ENCODE measurements at regions not wholly inside any gene's neighbourhood (a gene's known extent, or its start where the extent isn't known, plus 50 kb on each side); places are given as distances from the start of the nearest gene placed in this dataset.
"Not testable (repeated sequence)": the region's sequence is repeated elsewhere in the genome, so short reads cannot be mapped to it uniquely, and the experiment has no call there.

DNA sequence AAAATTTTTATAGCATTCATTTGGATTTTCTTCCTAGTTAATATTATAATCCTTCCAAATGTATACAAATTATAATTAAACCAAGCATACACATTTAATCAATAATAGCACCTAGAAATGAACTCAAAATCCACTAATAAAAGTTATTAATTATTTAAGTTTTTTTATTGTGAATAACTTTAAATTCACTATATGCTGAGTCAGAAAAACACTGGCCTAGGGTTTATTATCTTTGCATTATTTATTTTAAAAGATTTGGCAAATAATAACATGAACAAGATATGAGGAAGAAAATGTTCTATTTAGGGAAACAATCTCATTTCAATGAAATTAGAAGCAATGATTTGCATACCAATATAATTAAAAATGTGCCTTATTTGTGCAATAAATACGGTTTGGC, 951.5 kb downstream of the KCNT2 start:
- H3K27me3 ChIP-seq (ENCODE audit: control insufficient read depth, insufficient read depth) = no peaks in the 10 kb centered on the region
- H3K9me3 ChIP-seq (ENCODE audit: control insufficient read depth, low read length) = no peaks in the 10 kb centered on the region
- no peak overlapping the region for H3K27ac ChIP-seq (ENCODE audit: low read length)
- ATAC-seq (no peak), DNase-seq (no peak)
- intact Hi-C loops (cut with DNase I) = no loop called here
- H3K4me1 ChIP-seq (ENCODE audit: control insufficient read depth, insufficient read depth, low read length) = no peaks in the 10 kb centered on the region
- H3K4me3 ChIP-seq (ENCODE audit: low read length) = no peak overlapping the region
- WGBS = 60% methylated on average over 1 of the region's 1 CpG

DNA sequence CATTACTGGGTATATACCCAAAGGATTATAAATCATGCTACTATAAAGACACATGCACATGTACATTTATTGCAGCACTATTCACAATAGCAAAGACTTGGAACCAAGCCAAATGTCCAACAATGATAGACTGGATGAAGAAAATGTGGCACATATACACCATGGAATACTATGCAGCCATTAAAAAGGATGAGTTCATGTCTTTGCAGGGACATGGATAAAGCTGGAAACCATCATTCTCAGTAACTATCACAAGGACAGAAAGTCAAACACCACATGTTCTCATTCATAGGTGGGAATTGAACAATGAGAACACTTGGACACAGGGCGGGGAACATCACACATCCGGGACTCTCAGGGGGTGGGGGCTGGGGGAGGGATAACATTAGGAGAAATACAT, 959.4 kb downstream of the KCNT2 start:
- ATAC-seq; H3K27me3 ChIP-seq (ENCODE audit: control insufficient read depth, insufficient read depth); H3K4me3 ChIP-seq (ENCODE audit: low read length); H3K27ac ChIP-seq (ENCODE audit: low read length); H3K9me3 ChIP-seq (ENCODE audit: control insufficient read depth, low read length); DNase-seq; H3K4me1 ChIP-seq (ENCODE audit: control insufficient read depth, insufficient read depth, low read length); intact Hi-C loops (cut with DNase I): not testable (repeated sequence)
- WGBS = 82% methylated on average over 2 of the region's 2 CpGs

DNA sequence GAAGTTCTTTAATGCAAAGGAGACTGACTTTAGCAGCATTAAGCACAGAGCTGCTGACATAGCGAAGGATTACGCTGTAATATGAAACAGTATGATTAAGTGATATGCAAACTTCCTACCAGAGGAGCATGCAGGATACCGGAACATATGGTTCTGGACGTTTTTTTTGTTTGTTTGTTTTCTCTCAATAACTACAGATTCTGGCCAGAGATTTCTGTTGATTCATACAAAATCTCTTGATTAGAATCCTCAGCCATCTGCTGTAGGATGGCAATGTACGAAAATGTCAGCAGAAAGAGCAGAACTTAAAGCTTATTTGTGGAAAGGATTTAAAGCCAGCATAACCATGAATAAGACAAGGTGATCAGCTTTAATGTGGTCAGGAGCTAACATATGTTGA, 970.7 kb downstream of the KCNT2 start:
- WGBS = 44% methylated on average over 5 of the region's 5 CpGs
- no peaks in the 10 kb centered on the region for H3K27me3 ChIP-seq (ENCODE audit: control insufficient read depth, insufficient read depth)
- no peak overlapping the region for H3K4me3 ChIP-seq (ENCODE audit: low read length)
- H3K9me3 ChIP-seq (ENCODE audit: control insufficient read depth, low read length) = no peaks in the 10 kb centered on the region
- intact Hi-C loops (cut with DNase I) = no loop called here
- H3K27ac ChIP-seq (ENCODE audit: low read length) = no peak overlapping the region
- no peaks in the 10 kb centered on the region for H3K4me1 ChIP-seq (ENCODE audit: control insufficient read depth, insufficient read depth, low read length)
- DNase-seq (no peak), ATAC-seq (no peak)

DNA sequence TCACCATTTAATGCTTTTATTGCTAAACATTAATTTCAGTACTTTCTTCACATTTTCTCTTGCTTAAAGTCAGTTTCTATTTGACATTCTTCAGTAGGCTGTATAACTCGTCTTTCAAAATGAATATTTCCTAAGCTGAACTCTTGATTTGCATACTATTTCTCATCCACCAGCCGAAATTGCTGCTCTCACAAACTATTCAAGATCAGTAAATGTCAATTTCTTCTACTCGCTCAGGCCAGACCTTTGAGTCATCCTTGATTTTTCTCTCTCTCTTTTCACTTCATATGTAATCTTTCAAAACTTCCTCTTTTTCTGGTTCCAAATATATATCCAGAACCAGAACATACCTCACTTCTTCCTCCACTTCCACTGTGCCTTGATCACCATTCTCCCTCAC, 990.0 kb downstream of the KCNT2 start:
- 74% methylated on average over 3 of the region's 3 CpGs for WGBS
- H3K27ac ChIP-seq (ENCODE audit: low read length) = no peak overlapping the region
- ATAC-seq = no peak
- no peaks in the 10 kb centered on the region for H3K27me3 ChIP-seq (ENCODE audit: control insufficient read depth, insufficient read depth)
- no peak overlapping the region for H3K4me3 ChIP-seq (ENCODE audit: low read length)
- intact Hi-C loops (cut with DNase I) = no loop called here
- no peaks in the 10 kb centered on the region for H3K4me1 ChIP-seq (ENCODE audit: control insufficient read depth, insufficient read depth, low read length)
- no peak for DNase-seq
- H3K9me3 ChIP-seq (ENCODE audit: control insufficient read depth, low read length) = no peaks in the 10 kb centered on the region

DNA sequence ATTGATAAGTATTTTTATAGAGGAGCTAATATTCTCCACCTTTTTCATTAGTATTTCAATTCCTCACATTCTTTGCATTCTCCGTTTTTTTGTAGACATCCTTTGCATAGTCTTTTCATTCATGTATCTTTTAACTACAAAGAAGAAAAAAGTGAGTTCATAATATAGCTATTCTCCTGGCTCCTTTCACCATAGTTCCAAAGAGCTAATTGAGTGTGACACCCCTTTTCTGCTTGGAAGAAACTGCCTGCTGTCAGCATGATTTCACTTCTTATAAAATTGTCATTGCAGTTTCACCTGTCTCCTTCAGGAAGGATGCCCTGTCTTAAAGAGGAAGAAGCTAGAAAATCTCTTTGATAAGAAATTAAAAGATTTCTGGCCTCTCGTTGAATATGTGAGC, 991.1 kb downstream of the KCNT2 start:
- H3K27ac ChIP-seq (ENCODE audit: low read length) = no peak overlapping the region
- intact Hi-C loops (cut with DNase I) = no loop called here
- DNase-seq = no peak
- WGBS = 45% methylated on average over 2 of the region's 2 CpGs
- no peak for ATAC-seq
- no peaks in the 10 kb centered on the region for H3K27me3 ChIP-seq (ENCODE audit: control insufficient read depth, insufficient read depth)
- no peaks in the 10 kb centered on the region for H3K4me1 ChIP-seq (ENCODE audit: control insufficient read depth, insufficient read depth, low read length)
- no peak overlapping the region for H3K4me3 ChIP-seq (ENCODE audit: low read length)
- H3K9me3 ChIP-seq (ENCODE audit: control insufficient read depth, low read length) = no peaks in the 10 kb centered on the region

DNA sequence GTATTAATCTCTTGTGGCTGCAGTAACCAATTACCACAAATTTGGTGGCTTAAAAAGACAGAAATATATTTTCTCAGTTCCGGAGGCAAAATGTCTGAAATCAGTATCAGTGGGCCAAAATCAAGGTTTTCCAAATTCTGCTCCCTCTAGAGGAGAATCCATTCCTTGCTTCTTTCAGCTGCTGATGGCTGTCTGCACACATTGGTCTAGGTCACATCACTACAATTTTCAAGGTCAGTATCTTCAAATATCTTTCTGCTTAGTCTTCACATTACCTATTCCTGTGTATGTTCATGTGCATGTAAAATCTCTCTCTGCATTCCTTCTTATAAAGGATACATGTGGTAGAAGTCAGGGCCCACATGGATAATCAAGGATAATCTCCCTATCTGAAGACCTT, 999.4 kb downstream of the KCNT2 start:
- DNase-seq (no peak), ATAC-seq (no peak)
- 88% methylated on average over 1 of the region's 1 CpG for WGBS
- Histone ChIP-seq H3K9me3 (ENCODE audit: control insufficient read depth, low read length) (no peaks in the 10 kb centered on the region), H3K4me1 (ENCODE audit: control insufficient read depth, insufficient read depth, low read length) (no peaks in the 10 kb centered on the region), H3K27me3 (ENCODE audit: control insufficient read depth, insufficient read depth) (no peaks in the 10 kb centered on the region), H3K27ac (ENCODE audit: low read length) (no peak overlapping the region), H3K4me3 (ENCODE audit: low read length) (no peak overlapping the region)
- intact Hi-C loops (cut with DNase I) = no loop called here

DNA sequence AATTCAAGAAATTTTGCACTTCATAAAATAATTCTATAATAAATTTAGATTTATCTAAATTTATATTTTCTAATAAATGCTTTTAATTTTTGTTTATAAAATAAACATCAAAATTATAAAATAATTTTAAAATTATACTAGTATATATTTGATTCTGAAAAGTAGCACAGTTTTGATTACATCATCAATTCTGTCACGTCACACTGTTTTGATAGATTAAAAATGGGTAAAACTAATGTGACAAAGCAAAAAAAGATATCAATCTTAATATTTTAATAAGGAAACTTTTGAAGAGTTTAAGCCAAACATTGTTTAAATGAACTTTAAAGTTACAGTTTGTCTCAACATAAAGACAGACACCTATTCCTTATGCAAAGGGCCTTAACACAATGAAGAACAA, 1001.8 kb downstream of the KCNT2 start:
- WGBS = 70% methylated on average over 1 of the region's 1 CpG
- intact Hi-C loops (cut with DNase I) = no loop called here
- H3K4me1 ChIP-seq (ENCODE audit: control insufficient read depth, insufficient read depth, low read length) = no peaks in the 10 kb centered on the region
- no peaks in the 10 kb centered on the region for H3K9me3 ChIP-seq (ENCODE audit: control insufficient read depth, low read length)
- no peaks in the 10 kb centered on the region for H3K27me3 ChIP-seq (ENCODE audit: control insufficient read depth, insufficient read depth)
- no peak overlapping the region for H3K27ac ChIP-seq (ENCODE audit: low read length)
- DNase-seq = no peak
- H3K4me3 ChIP-seq (ENCODE audit: low read length) = no peak overlapping the region
- ATAC-seq = no peak

DNA sequence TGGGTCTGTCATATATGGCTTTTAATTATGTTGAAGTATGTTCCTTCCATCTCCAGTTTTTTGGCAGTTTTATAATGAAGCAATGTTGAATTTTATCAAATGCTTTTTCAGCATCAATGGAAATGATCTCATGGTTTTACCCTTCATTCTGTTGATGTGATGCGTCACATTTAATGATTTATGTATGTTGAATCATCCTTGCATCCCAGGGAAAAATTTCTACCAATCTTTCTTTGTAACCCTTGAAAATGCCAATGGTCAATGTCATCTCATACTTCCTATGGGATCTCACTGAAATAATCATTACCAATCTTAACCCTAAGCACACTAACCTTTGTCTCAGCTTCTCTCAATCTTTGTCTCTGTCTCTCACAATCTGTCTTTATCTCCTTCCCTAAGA, 1004.0 kb downstream of the KCNT2 start:
- H3K27ac ChIP-seq (ENCODE audit: low read length) = no peak overlapping the region
- 78% methylated on average over 1 of the region's 1 CpG for WGBS
- no peak for DNase-seq
- no peaks in the 10 kb centered on the region for H3K4me1 ChIP-seq (ENCODE audit: control insufficient read depth, insufficient read depth, low read length)
- intact Hi-C loops (cut with DNase I) = no loop called here
- H3K4me3 ChIP-seq (ENCODE audit: low read length) = no peak overlapping the region
- ATAC-seq = no peak
- no peaks in the 10 kb centered on the region for H3K9me3 ChIP-seq (ENCODE audit: control insufficient read depth, low read length)
- no peaks in the 10 kb centered on the region for H3K27me3 ChIP-seq (ENCODE audit: control insufficient read depth, insufficient read depth)

DNA sequence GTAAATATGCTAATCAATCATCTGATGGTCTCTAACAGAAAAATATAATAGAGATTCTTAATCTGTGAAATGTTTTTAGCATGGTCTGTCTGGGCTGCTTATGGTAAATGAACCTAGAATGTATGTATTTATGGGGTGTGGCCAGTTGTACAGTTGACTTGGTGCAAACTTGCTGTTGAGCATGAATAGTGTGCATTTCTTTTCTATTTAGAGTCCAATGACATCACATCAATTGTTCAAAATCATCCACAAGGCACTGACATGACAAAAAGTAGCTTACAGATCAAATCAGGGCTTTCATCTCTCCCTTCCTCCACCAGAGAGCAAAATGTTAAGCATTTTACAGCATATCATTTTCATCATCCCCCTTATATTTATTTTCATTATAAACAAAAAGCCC, 1010.3 kb downstream of the KCNT2 start:
- no peak overlapping the region for H3K4me3 ChIP-seq (ENCODE audit: low read length)
- intact Hi-C loops (cut with DNase I) = no loop called here
- no peaks in the 10 kb centered on the region for H3K27me3 ChIP-seq (ENCODE audit: control insufficient read depth, insufficient read depth)
- H3K4me1 ChIP-seq (ENCODE audit: control insufficient read depth, insufficient read depth, low read length) = no peaks in the 10 kb centered on the region
- DNase-seq (no peak), ATAC-seq (no peak)
- no peak overlapping the region for H3K27ac ChIP-seq (ENCODE audit: low read length)
- no peaks in the 10 kb centered on the region for H3K9me3 ChIP-seq (ENCODE audit: control insufficient read depth, low read length)

DNA sequence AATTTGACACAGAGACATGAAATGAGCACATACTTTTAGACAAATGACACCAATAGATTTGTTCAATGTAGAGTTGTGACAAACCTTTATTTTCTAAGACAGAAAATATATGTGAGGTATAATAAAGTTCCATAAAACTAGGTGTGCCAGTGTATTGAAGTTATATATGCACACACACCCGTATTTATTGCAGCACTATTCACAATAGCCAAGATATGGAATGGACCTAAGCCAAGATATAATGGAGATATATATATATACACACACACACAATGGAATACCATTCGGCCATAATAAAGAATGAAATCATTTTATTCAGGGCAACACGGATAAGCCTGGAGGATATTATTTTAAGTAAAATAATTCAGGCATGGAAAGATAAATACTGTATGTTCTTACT, 1013.5 kb downstream of the KCNT2 start:
- WGBS = 78% methylated on average over 3 of the region's 3 CpGs

DNA sequence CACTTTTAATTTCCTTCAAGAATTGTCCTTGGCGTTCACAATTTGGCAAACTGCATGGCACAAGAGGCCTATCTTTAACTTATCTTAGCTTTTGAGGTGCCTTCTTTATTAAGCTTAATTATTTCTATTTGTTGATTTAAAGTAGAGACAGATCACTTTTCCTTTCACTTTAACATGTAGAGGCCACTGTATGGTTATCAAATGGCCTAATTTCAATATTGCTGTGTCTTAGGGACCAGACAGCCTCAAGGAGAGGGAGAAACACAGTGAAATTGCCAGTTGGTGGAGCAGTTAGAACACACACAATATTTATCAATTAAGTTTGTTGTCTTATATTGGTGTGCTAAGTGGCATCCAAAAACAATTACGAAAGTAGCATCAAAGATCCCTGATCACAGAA, 1013.9 kb downstream of the KCNT2 start:
- Histone ChIP-seq H3K4me1 (ENCODE audit: control insufficient read depth, insufficient read depth, low read length) (no peaks in the 10 kb centered on the region), H3K27ac (ENCODE audit: low read length) (no peak overlapping the region), H3K27me3 (ENCODE audit: control insufficient read depth, insufficient read depth) (no peaks in the 10 kb centered on the region), H3K4me3 (ENCODE audit: low read length) (no peak overlapping the region), H3K9me3 (ENCODE audit: control insufficient read depth, low read length) (no peaks in the 10 kb centered on the region)
- ATAC-seq (no peak), DNase-seq (no peak)
- WGBS = 77% methylated on average over 2 of the region's 2 CpGs
- intact Hi-C loops (cut with DNase I) = no loop called here

More for the DNA sequence above, 1013.5 kb downstream of the KCNT2 start:
- DNase-seq (no peak), ATAC-seq (no peak)
- no peaks in the 10 kb centered on the region for H3K4me1 ChIP-seq (ENCODE audit: control insufficient read depth, insufficient read depth, low read length)
- no peak overlapping the region for H3K27ac ChIP-seq (ENCODE audit: low read length)
- H3K4me3 ChIP-seq (ENCODE audit: low read length) = no peak overlapping the region
- no peaks in the 10 kb centered on the region for H3K9me3 ChIP-seq (ENCODE audit: control insufficient read depth, low read length)
- no peaks in the 10 kb centered on the region for H3K27me3 ChIP-seq (ENCODE audit: control insufficient read depth, insufficient read depth)
- intact Hi-C loops (cut with DNase I) = no loop called here

DNA sequence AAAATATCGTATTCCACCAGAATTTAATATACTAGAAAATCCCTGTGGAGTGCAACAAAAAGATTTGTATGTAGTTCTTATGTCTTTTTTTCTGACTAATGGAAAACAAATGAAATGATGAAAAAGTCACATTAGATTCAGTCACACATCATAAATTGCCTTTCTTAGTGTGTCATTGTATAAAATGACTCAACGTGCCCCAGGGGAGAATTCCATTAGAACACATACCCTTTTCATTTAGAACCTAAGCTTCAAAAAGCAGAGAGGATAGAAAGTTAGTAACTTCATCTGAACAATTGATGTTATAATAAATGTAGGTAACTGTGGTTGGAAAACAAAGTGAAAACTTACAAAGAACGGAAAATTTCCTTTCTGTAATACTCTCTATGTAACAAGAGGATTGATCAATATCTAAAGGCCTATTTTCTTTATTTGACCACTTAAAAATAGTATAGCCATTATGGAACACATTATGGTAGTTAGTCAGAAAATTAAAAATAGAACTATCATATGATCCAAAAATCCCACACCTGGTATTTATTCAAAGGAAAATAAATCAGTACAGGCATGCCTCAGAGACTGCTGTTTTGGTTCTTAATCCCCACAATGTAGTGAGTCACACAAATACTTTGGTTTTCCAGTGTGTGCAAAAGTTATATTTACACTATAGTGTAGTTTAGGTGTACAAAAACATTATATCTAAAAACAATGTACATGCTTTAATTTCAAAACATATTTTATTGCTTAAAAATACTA, 1016.1 kb downstream of the KCNT2 start:
- Histone ChIP-seq H3K4me3 (ENCODE audit: low read length) (no peak overlapping the region), H3K9me3 (ENCODE audit: control insufficient read depth, low read length) (no peaks in the 10 kb centered on the region), H3K27ac (ENCODE audit: low read length) (no peak overlapping the region), H3K4me1 (ENCODE audit: control insufficient read depth, insufficient read depth, low read length) (no peaks in the 10 kb centered on the region), H3K27me3 (ENCODE audit: control insufficient read depth, insufficient read depth) (no peaks in the 10 kb centered on the region)
- ATAC-seq = no peak
- DNase-seq = no peak
- 71% methylated on average over 3 of the region's 3 CpGs for WGBS
- intact Hi-C loops (cut with DNase I) = no loop called here
